ENCODE measurements at regions not wholly inside any gene's neighbourhood (a gene's known extent, or its start where the extent isn't known, plus 50 kb on each side); places are given as distances from the start of the nearest gene placed in this dataset.

DNA sequence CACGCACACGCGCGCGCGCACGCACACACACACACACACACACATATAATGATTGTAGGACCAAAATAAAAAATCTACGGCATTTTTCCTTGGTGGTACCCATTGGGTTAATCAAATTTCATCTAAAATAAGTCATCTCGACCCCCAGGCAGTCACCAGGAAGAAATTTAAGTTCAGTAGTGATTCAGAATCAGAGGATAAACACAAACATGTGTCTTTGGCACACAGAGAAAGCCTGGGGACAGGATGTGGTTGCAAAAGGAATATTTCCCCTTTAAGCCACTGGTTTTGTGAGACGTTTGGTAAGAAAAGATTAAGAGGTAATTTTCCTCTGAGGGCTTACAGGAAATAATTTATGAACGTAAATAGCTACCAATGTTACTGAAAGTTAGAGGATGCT is 171.6 kb upstream of the PIEZO2 start:
- TF ChIP-seq, protein P1, sequence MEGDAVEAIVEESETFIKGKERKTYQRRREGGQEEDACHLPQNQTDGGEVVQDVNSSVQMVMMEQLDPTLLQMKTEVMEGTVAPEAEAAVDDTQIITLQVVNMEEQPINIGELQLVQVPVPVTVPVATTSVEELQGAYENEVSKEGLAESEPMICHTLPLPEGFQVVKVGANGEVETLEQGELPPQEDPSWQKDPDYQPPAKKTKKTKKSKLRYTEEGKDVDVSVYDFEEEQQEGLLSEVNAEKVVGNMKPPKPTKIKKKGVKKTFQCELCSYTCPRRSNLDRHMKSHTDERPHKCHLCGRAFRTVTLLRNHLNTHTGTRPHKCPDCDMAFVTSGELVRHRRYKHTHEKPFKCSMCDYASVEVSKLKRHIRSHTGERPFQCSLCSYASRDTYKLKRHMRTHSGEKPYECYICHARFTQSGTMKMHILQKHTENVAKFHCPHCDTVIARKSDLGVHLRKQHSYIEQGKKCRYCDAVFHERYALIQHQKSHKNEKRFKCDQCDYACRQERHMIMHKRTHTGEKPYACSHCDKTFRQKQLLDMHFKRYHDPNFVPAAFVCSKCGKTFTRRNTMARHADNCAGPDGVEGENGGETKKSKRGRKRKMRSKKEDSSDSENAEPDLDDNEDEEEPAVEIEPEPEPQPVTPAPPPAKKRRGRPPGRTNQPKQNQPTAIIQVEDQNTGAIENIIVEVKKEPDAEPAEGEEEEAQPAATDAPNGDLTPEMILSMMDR (conservative IDR thresholded peaks at IDR 0.05 in 1 of 2, IDR thresholded peaks at IDR 0.05 in 1 of 2; ENCODE audit: low read depth in 1 of 2, low read length in 2 of 2), result no peak
- TF ChIP-seq EZH2 (IDR thresholded peaks at IDR 0.05; ENCODE audit: low read length, missing control alignments), result no peak
